IMR-90 (cell line): ENCODE measurements at regions not wholly inside any gene's neighbourhood (a gene's known extent, or its start where the extent isn't known, plus 50 kb on each side); places are given as distances from the start of the nearest gene placed in this dataset.
A peak's percentile ranks its signal among the peaks of the same experiment; 100 is the strongest.

ENCODE experiments used
- ATAC-seq: fragments of 200-7000 bp; cut with Tn5 transposase; 2 replicates; pipeline ENCODE4 v1.9.1; 2020; ENCODE audit warnings: low read depth, mild to moderate bottlenecking, moderate library complexity
- BruUV-seq: library from RNA; stranded (reverse); fragments of 400-500 nt; replicated peaks from 2 replicates; lab custom pipeline; 2021; lab: Mats Ljungman, UMichigan
- CTCF ChIA-PET: fragments of 300-600 bp; formaldehyde crosslinking; extraction: SDS; loops from one replicate; lab custom pipeline; 2021; ENCODE audit warnings: antibody characterized with exemption; lab: Yijun Ruan, JAX
- POLR2A ChIA-PET: fragments of 300-600 bp; sonication (Branson Sonifier 250); formaldehyde crosslinking; loops from one replicate; lab custom pipeline; 2022; ENCODE audit warnings: antibody characterized with exemption; ENCODE audit not compliant: unreplicated experiment; lab: Charles Lee
- DNase-seq: peaks from one replicate; pipeline ENCODE4 v3.0.0; 2013
- H2AFZ ChIP-seq: replicated peaks from 2 replicates; pipeline ENCODE3; 2013; ENCODE audit warnings: low read length, mild to moderate bottlenecking; ENCODE audit not compliant: poor library complexity
- H2AK5ac ChIP-seq: 2 replicates; pipeline ENCODE4 v1.6.1; 2013; ENCODE audit warnings: low read depth, low read length, inconsistent platforms
- H2AK9ac ChIP-seq: replicated peaks from 2 replicates; pipeline ENCODE3; 2013; ENCODE audit warnings: mild to moderate bottlenecking, low read depth, low read length, moderate library complexity; ENCODE audit not compliant: poor library complexity
- H2BK120ac ChIP-seq: 2 replicates; pipeline ENCODE4 v1.6.1; 2013; ENCODE audit warnings: low read depth, low read length, inconsistent platforms
- H2BK15ac ChIP-seq: 3 replicates; pipeline ENCODE4 v1.6.1; 2013; ENCODE audit warnings: low read depth, low read length, inconsistent platforms
- H2BK20ac ChIP-seq: 2 replicates; pipeline ENCODE4 v1.6.1; 2013; ENCODE audit warnings: low read depth, mild to moderate bottlenecking, inconsistent platforms, low read length, moderate library complexity
- H2BK5ac ChIP-seq: 2 replicates; pipeline ENCODE4 v1.6.1; 2013; ENCODE audit warnings: mild to moderate bottlenecking, low read depth, low read length, inconsistent platforms; ENCODE audit not compliant: poor library complexity, severe bottlenecking
- H3K14ac ChIP-seq: replicated peaks from 2 replicates; pipeline ENCODE4 v1.6.1; 2013; ENCODE audit warnings: low read depth, low read length, inconsistent platforms
- H3K18ac ChIP-seq: 2 replicates; pipeline ENCODE4 v1.6.1; 2013; ENCODE audit warnings: low read depth, low read length, control low read depth
- H3K23ac ChIP-seq: 2 replicates; pipeline ENCODE4 v1.6.1; 2013; ENCODE audit warnings: low read depth, low read length, inconsistent platforms
- H3K27ac ChIP-seq: 2 replicates; pipeline ENCODE4 v1.5.1; 2013; ENCODE audit warnings: mild to moderate bottlenecking, control low read depth, low read length; ENCODE audit not compliant: insufficient read depth
- H3K27me3 ChIP-seq: 2 replicates; pipeline ENCODE4 v1.6.1; 2013; ENCODE audit warnings: low read length; ENCODE audit not compliant: control insufficient read depth, insufficient read depth
- H3K36me3 ChIP-seq: 2 replicates; pipeline ENCODE4 v1.6.1; 2013; ENCODE audit warnings: low read length, mixed read lengths; ENCODE audit not compliant: control insufficient read depth, insufficient read depth
- H3K4ac ChIP-seq: 2 replicates; pipeline ENCODE4 v1.6.1; 2013; ENCODE audit warnings: low read depth, low read length, inconsistent platforms
- H3K4me1 ChIP-seq: 2 replicates; pipeline ENCODE4 v1.6.1; 2013; ENCODE audit warnings: low read length, mixed read lengths; ENCODE audit not compliant: control insufficient read depth, insufficient read depth
- H3K4me2 ChIP-seq: 2 replicates; pipeline ENCODE4 v1.6.1; 2013; ENCODE audit warnings: low read depth, mild to moderate bottlenecking, control low read depth, low read length, moderate library complexity
- H3K4me3 ChIP-seq: 2 replicates; pipeline ENCODE4 v1.5.1; 2013; ENCODE audit warnings: low read depth, mild to moderate bottlenecking, control low read depth, low read length, moderate library complexity; ENCODE audit not compliant: insufficient read depth
- H3K56ac ChIP-seq: 2 replicates; pipeline ENCODE4 v1.6.1; 2013; ENCODE audit warnings: low read length, inconsistent platforms; ENCODE audit not compliant: insufficient read depth; ENCODE audit errors: extremely low read depth
- H3K79me1 ChIP-seq, 2 experiments: 2 replicates each; pipeline ENCODE4 v1.6.1; 2013; ENCODE audit warnings: low read length in 2 of 2, inconsistent platforms in 1 of 2, low read depth in 1 of 2
- H3K9ac ChIP-seq: 2 replicates; pipeline ENCODE4 v1.6.1; 2013; ENCODE audit warnings: low read depth, low read length, control low read depth
- H3K9me1 ChIP-seq: 2 replicates; pipeline ENCODE4 v1.6.1; 2013; ENCODE audit warnings: low read length, inconsistent platforms; ENCODE audit not compliant: insufficient read depth
- H3K9me3 ChIP-seq: 2 replicates; pipeline ENCODE4 v1.6.1; 2013; ENCODE audit warnings: low read length; ENCODE audit not compliant: control insufficient read depth, insufficient read depth
- H4K20me1 ChIP-seq: 2 replicates; pipeline ENCODE4 v1.6.1; 2013; ENCODE audit warnings: low read length, inconsistent platforms; ENCODE audit not compliant: insufficient read depth
- H4K5ac ChIP-seq: 2 replicates; pipeline ENCODE4 v1.6.1; 2013; ENCODE audit warnings: mild to moderate bottlenecking, low read depth, low read length, control low read depth
- H4K8ac ChIP-seq, 2 experiments: 2 replicates each; pipeline ENCODE4 v1.6.1; 2013; ENCODE audit warnings: low read depth in 2 of 2, low read length in 2 of 2, control low read depth in 1 of 2, inconsistent platforms in 1 of 2
- H4K91ac ChIP-seq: 2 replicates; pipeline ENCODE4 v1.6.1; 2013; ENCODE audit warnings: low read depth, low read length, inconsistent platforms; ENCODE audit not compliant: insufficient read depth
- MXI1 ChIP-seq: IDR thresholded peaks from 2 replicates; pipeline ENCODE4 v1.6.1; 2012; ENCODE audit warnings: low read depth, mild to moderate bottlenecking, low read length, moderate library complexity, borderline replicate concordance
- NFE2L2 ChIP-seq: fragments of 150-350 bp; IDR thresholded peaks from 2 replicates; pipeline ENCODE4 v1.6.1; 2016; ENCODE audit warnings: low read depth, mild to moderate bottlenecking, low read length
- RAD21 ChIP-seq: IDR thresholded peaks from 2 replicates; pipeline ENCODE4 v1.6.1; 2012; ENCODE audit warnings: low read length, improper control_type of control experiment
- RFX5 ChIP-seq: IDR thresholded peaks from 2 replicates; pipeline ENCODE4 v1.8.0; 2012; ENCODE audit warnings: low read depth, mild to moderate bottlenecking, low read length, moderate library complexity
- SMC3 ChIP-seq: fragments of 150-350 bp; IDR thresholded peaks from 2 replicates; pipeline ENCODE4 v1.6.1; 2016; ENCODE audit warnings: low read depth, mild to moderate bottlenecking, antibody characterized with exemption, low read length, moderate library complexity
- USF2 ChIP-seq: fragments of 150-350 bp; IDR thresholded peaks from 2 replicates; pipeline ENCODE4 v1.6.1; 2017; ENCODE audit warnings: mild to moderate bottlenecking, antibody characterized with exemption, low read length, low read depth
- WGBS, 2 experiments: methylation state at CpG; one replicate each; pipeline versions ENCODE4 v1.1.5 to v1.1.7; 2013; ENCODE audit warnings: missing lambda C conversion rate in 2 of 2; ENCODE audit not compliant: insufficient read length in 1 of 2; ENCODE audit errors: extremely low coverage in 2 of 2; 5-methylcytosine and 5-hydroxymethylcytosine counted together
- dilution Hi-C: fragments of 300-500 bp; cut with HindIII; formaldehyde crosslinking; loops from one replicate; pipeline ENCODE4 v1.14.3; 2018; ENCODE audit warnings: low sequenced_read_pairs; ENCODE audit not compliant: unreplicated experiment
- in situ Hi-C: fragments of 300-500 bp; cut with MboI; formaldehyde crosslinking; loops from 3 replicates; pipeline ENCODE4 v1.14.3; 2019; ENCODE audit warnings: low sequenced_read_pairs, inconsistent platforms, mixed read lengths
- intact Hi-C: fragments of 100-400 bp; cut with micrococcal nuclease; formaldehyde crosslinking; loops from 2 replicates; pipeline ENCODE4 v1.10.0; 2022
- TF ChIP-seq, protein P1 (sequence below): conservative IDR thresholded peaks from 2 replicates; pipeline ENCODE4 v1.5.1; 2012; ENCODE audit warnings: mild to moderate bottlenecking, low read depth, low read length, improper control_type of control experiment

DNA sequence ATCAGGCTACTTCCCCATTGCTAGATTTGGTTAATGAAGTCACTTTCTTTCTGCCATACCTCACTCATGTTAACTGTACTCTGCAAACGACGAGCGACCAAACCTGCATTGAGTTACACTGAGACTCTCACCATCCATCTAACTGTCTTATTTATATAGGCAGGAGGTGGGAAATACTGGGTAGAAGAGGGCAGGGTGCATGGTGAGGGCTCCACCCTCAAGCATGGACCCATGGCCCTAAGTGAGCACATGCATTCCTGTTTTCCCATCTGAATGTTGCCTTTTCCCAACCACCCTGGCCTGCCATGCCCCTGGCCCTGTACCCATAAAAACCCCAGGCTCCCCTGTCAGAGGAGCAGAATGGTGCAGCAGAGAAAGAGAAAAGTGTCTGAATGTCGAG, 52.7 kb upstream of the IL6ST start:
- no peak overlapping the region for H2BK120ac ChIP-seq
- H2AK5ac ChIP-seq: peak overlapping the region; percentile 38; the same call in 1 of the 2 replicates
- H3K4me1 ChIP-seq: peaks cover 3% of the 10 kb centered on the region
- H3K27ac ChIP-seq: no peak overlapping the region
- no peak overlapping the region for H4K5ac ChIP-seq
- no peak overlapping the region for H2BK20ac ChIP-seq
- no peak overlapping the region for H3K4me2 ChIP-seq
- no peaks in the 10 kb centered on the region for H3K9me3 ChIP-seq
- H2AFZ ChIP-seq: no peak overlapping the region
- BruUV-seq: no TSS peak
- no peak overlapping the region for H2BK15ac ChIP-seq
- no CpG with 5 or more reads among the region's 4 CpGs for WGBS, 2 experiments
- no peaks in the 10 kb centered on the region for H4K20me1 ChIP-seq
- H3K9me1 ChIP-seq: no peaks in the 10 kb centered on the region
- dilution Hi-C loops: no loop called here
- no peak for ATAC-seq
- no peak for DNase-seq
- no peak overlapping the region for H3K56ac ChIP-seq
- no peak overlapping the region for H4K8ac ChIP-seq
- H3K36me3 ChIP-seq: no peaks in the 10 kb centered on the region
- no peak overlapping the region for H3K23ac ChIP-seq
- H3K79me1 ChIP-seq: no peaks in the 10 kb centered on the region
- ChIA-PET POLR2A (no interaction called here), CTCF (no interaction called here)
- TF ChIP-seq SMC3: no peak
- TF ChIP-seq, protein P1, sequence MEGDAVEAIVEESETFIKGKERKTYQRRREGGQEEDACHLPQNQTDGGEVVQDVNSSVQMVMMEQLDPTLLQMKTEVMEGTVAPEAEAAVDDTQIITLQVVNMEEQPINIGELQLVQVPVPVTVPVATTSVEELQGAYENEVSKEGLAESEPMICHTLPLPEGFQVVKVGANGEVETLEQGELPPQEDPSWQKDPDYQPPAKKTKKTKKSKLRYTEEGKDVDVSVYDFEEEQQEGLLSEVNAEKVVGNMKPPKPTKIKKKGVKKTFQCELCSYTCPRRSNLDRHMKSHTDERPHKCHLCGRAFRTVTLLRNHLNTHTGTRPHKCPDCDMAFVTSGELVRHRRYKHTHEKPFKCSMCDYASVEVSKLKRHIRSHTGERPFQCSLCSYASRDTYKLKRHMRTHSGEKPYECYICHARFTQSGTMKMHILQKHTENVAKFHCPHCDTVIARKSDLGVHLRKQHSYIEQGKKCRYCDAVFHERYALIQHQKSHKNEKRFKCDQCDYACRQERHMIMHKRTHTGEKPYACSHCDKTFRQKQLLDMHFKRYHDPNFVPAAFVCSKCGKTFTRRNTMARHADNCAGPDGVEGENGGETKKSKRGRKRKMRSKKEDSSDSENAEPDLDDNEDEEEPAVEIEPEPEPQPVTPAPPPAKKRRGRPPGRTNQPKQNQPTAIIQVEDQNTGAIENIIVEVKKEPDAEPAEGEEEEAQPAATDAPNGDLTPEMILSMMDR: no peak
- TF ChIP-seq RFX5: no peak
- TF ChIP-seq RAD21: no peak
- no peak for TF ChIP-seq MXI1
- TF ChIP-seq USF2: no peak
- TF ChIP-seq NFE2L2: no peak
- H3K4me3 ChIP-seq: no peak overlapping the region
- peak overlapping the region; percentile 23 for H2AK9ac ChIP-seq
- H3K9ac ChIP-seq: no peak overlapping the region
- in situ Hi-C loops: no loop called here
- H3K18ac ChIP-seq: no peak overlapping the region
- intact Hi-C loops: no loop called here
- no peak overlapping the region for H2BK5ac ChIP-seq
- no peak overlapping the region for H3K4ac ChIP-seq
- H3K14ac ChIP-seq: no peak overlapping the region
- H4K91ac ChIP-seq: no peak overlapping the region
- H3K27me3 ChIP-seq: no peaks in the 10 kb centered on the region
